Mesothelial cell of epicardium (in vitro differentiated cells): ENCODE measurements at regions not wholly inside any gene's neighbourhood (a gene's known extent, or its start where the extent isn't known, plus 50 kb on each side); places are given as distances from the start of the nearest gene placed in this dataset.

ENCODE experiments used
- DNase-seq, 2 experiments: peaks; one replicate each; pipeline ENCODE4 v3.0.0; 2021; ENCODE audit warnings: low spot score in 2 of 2; ENCODE audit not compliant: unreplicated experiment in 2 of 2
- H3K27ac Mint-ChIP-seq: 2 replicates; pipeline ENCODE4 v1.8.0; 2021; ENCODE audit warnings: mixed read lengths
- H3K27me3 Mint-ChIP-seq: 2 replicates; pipeline ENCODE4 v1.8.0; 2021; ENCODE audit warnings: low read depth, mixed read lengths
- H3K36me3 Mint-ChIP-seq: 2 replicates; pipeline ENCODE4 v1.8.0; 2021; ENCODE audit warnings: mixed read lengths
- H3K4me1 Mint-ChIP-seq: 2 replicates; pipeline ENCODE4 v1.8.0; 2021; ENCODE audit warnings: mixed read lengths
- H3K4me3 Mint-ChIP-seq: 2 replicates; pipeline ENCODE4 v1.8.0; 2021; ENCODE audit warnings: mild to moderate bottlenecking, moderate library complexity, mixed read lengths
- H3K9me3 Mint-ChIP-seq: 2 replicates; pipeline ENCODE4 v1.8.0; 2021; ENCODE audit warnings: mixed read lengths
- TF ChIP-seq, protein P1 (sequence below): fragments of 200-600 bp; sonication (generic); IDR thresholded peaks from one replicate; pipeline ENCODE4 v1.5.0; 2021; ENCODE audit warnings: antibody characterized with exemption; ENCODE audit not compliant: unreplicated experiment

GRCh38 chr14:27164139-27164538 lies 566.3 kb upstream of the NOVA1 start:
- no peak overlapping the region for H3K4me3 Mint-ChIP-seq
- no peak for DNase-seq
- H3K27ac Mint-ChIP-seq: no peak overlapping the region
- TF ChIP-seq, protein P1, sequence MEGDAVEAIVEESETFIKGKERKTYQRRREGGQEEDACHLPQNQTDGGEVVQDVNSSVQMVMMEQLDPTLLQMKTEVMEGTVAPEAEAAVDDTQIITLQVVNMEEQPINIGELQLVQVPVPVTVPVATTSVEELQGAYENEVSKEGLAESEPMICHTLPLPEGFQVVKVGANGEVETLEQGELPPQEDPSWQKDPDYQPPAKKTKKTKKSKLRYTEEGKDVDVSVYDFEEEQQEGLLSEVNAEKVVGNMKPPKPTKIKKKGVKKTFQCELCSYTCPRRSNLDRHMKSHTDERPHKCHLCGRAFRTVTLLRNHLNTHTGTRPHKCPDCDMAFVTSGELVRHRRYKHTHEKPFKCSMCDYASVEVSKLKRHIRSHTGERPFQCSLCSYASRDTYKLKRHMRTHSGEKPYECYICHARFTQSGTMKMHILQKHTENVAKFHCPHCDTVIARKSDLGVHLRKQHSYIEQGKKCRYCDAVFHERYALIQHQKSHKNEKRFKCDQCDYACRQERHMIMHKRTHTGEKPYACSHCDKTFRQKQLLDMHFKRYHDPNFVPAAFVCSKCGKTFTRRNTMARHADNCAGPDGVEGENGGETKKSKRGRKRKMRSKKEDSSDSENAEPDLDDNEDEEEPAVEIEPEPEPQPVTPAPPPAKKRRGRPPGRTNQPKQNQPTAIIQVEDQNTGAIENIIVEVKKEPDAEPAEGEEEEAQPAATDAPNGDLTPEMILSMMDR: no peak
- no peaks in the 10 kb centered on the region for H3K36me3 Mint-ChIP-seq
- H3K4me1 Mint-ChIP-seq: no peaks in the 10 kb centered on the region
- H3K9me3 Mint-ChIP-seq: peaks cover 18% of the 10 kb centered on the region
- H3K27me3 Mint-ChIP-seq: no peaks in the 10 kb centered on the region

- no peak for DNase-seq
- Mint-ChIP-seq H3K27ac (no peak overlapping the region), H3K4me3 (no peak overlapping the region), H3K4me1 (no peaks in the 10 kb centered on the region), H3K27me3 (no peaks in the 10 kb centered on the region), H3K9me3 (peaks cover 15% of the 10 kb centered on the region), H3K36me3 (no peaks in the 10 kb centered on the region)
- TF ChIP-seq, protein P1: no peak
Observed at GRCh38 chr14:27175489-27175888, 577.7 kb upstream of the NOVA1 start.

DNA sequence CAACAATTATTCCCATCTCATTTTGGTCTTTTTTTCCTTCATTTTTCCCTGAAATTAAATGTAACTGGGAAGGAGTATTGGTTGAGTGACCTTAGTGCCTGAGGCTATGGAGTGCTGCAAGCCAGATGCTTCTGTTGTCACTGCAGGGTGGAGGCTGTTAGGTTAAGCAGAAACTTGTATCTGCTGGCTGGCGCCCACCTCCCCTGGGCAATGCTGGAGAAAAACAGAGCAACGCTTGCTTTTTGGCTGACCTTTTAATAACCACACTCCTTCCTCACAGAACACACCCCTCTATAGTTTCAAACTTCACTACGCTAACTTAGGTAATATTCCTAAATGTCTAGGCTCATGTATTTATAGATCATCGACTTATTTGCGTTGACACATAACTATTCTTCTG lies 583.5 kb upstream of the NOVA1 start:
- Mint-ChIP-seq H3K27ac (no peak overlapping the region), H3K36me3 (no peaks in the 10 kb centered on the region), H3K9me3 (no peaks in the 10 kb centered on the region), H3K27me3 (no peaks in the 10 kb centered on the region), H3K4me3 (no peak overlapping the region), H3K4me1 (no peaks in the 10 kb centered on the region)
- TF ChIP-seq, protein P1: no peak
- no peak for DNase-seq

DNA sequence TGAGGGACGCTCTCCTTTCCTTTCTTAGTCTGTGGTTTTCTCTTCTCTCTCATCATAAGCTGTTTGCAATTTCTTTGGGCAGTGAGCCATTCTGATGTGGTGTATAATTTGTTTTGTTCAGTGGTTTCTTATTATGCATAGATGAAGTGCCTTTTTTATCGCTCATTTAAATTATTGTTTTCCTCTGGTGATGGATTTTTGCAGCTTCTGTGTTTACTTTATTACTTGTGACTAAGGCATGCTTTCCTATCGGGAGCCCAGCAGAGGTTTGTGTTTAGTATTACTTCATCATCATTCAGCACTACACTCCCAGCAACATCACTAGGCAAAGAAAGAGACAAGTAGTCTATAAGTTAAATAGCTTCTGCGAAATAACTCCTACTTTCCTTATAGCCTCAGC lies 586.6 kb upstream of the NOVA1 start:
- no peak for DNase-seq
- H3K36me3 Mint-ChIP-seq: no peaks in the 10 kb centered on the region
- no peak overlapping the region for H3K4me3 Mint-ChIP-seq
- H3K27me3 Mint-ChIP-seq: peaks cover 7% of the 10 kb centered on the region
- H3K9me3 Mint-ChIP-seq: no peaks in the 10 kb centered on the region
- no peak overlapping the region for H3K27ac Mint-ChIP-seq
- no peaks in the 10 kb centered on the region for H3K4me1 Mint-ChIP-seq
- TF ChIP-seq, protein P1: no peak

DNA sequence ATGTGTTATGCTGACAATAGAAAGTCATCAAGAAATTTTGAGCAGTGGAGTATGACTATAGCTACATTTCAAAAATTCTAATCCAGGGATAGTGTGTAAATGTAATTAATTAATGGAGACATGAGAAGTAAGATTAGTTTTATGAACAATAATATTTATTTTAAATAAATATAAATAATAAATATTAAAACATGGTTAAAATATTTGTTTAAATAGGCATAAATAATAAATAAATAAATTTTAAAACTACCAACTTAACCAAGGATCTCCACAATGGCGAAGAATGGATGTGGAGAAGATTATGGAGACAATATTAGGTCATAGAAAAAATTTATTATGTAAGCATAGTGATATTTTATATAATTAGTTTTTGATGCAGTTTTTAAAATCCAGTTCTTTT lies 588.2 kb upstream of the NOVA1 start:
- Mint-ChIP-seq H3K36me3 (no peaks in the 10 kb centered on the region), H3K4me3 (no peak overlapping the region), H3K27me3 (peaks cover 17% of the 10 kb centered on the region), H3K9me3 (no peaks in the 10 kb centered on the region), H3K27ac (no peak overlapping the region), H3K4me1 (no peaks in the 10 kb centered on the region)
- TF ChIP-seq, protein P1: no peak
- DNase-seq: no peak

DNA sequence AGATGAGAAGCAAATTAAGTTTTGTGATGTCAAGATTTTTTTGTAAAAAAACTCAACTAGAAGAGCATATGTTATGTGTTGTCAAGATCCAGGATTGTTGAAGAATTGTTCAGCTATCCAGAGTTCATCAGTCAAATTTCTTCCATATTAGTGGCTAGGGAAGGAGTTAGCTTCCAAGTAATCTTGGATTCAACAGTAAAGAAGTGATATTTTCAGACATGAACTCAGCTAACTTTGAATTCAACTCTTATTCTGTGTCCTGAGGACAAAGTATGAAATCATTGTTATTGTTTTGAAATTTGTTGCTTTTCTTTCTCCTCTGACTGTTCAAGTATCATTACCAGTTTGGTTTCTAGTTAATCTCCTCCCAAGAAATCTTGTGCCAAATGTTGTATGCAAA lies 589.3 kb upstream of the NOVA1 start:
- Mint-ChIP-seq H3K36me3 (no peaks in the 10 kb centered on the region), H3K4me1 (no peaks in the 10 kb centered on the region), H3K9me3 (no peaks in the 10 kb centered on the region), H3K4me3 (no peak overlapping the region), H3K27ac (no peak overlapping the region), H3K27me3 (peaks cover 18% of the 10 kb centered on the region)
- TF ChIP-seq, protein P1: no peak
- no peak for DNase-seq
